ENCODE measurements at regions not wholly inside any gene's neighbourhood (a gene's known extent, or its start where the extent isn't known, plus 50 kb on each side); places are given as distances from the start of the nearest gene placed in this dataset.

GRCh38 chr5:165014439-165014838 lies 1509.0 kb downstream of the MAT2B start:
- DNase-seq (no peak), ATAC-seq (ENCODE audit: low FRiP score) (no peak)
- no peaks in the 10 kb centered on the region for H3K27me3 ChIP-seq (ENCODE audit: control insufficient read depth in 1 of 2, insufficient read depth in 2 of 2, low read length in 1 of 2)
- H3K27ac ChIP-seq (ENCODE audit: low read depth in 1 of 2, low read length in 2 of 2) = no peak overlapping the region
- no peaks in the 10 kb centered on the region for H3K4me1 ChIP-seq (ENCODE audit: control insufficient read depth in 1 of 2, insufficient read depth in 2 of 2, low read length in 2 of 2)
- H3K9me3 ChIP-seq (ENCODE audit: control insufficient read depth, low read length) = no peaks in the 10 kb centered on the region
- 79 to 84% methylated on average over 5 of the region's 5 CpGs for WGBS, 2 donors
- intact Hi-C loops (cut with DNase I) = no loop called here
- H3K36me3 ChIP-seq (ENCODE audit: control insufficient read depth in 1 of 2, insufficient read depth in 2 of 2, low read length in 1 of 2) = no peaks in the 10 kb centered on the region
- no peak overlapping the region for H3K4me3 ChIP-seq (ENCODE audit: low read length in 2 of 2)

- H3K9me3 ChIP-seq (ENCODE audit: control insufficient read depth, low read length) = no peaks in the 10 kb centered on the region
- no peak overlapping the region for H3K4me3 ChIP-seq (ENCODE audit: low read length in 2 of 2)
- H3K27me3 ChIP-seq (ENCODE audit: control insufficient read depth in 1 of 2, insufficient read depth in 2 of 2, low read length in 1 of 2) = no peaks in the 10 kb centered on the region
- H3K4me1 ChIP-seq (ENCODE audit: control insufficient read depth in 1 of 2, insufficient read depth in 2 of 2, low read length in 2 of 2) = no peaks in the 10 kb centered on the region
- intact Hi-C loops (cut with DNase I) = no loop called here
- DNase-seq (no peak), ATAC-seq (ENCODE audit: low FRiP score) (no peak)
- WGBS, 2 donors = 69 to 81% methylated on average over 2 of the region's 2 CpGs
- H3K36me3 ChIP-seq (ENCODE audit: control insufficient read depth in 1 of 2, insufficient read depth in 2 of 2, low read length in 1 of 2) = no peaks in the 10 kb centered on the region
- H3K27ac ChIP-seq (ENCODE audit: low read depth in 1 of 2, low read length in 2 of 2) = no peak overlapping the region
Measured at GRCh38 chr5:165015126-165015525, 1509.7 kb downstream of the MAT2B start.

- DNase-seq (no peak), ATAC-seq (ENCODE audit: low FRiP score) (no peak)
- Histone ChIP-seq H3K27ac (ENCODE audit: low read depth in 1 of 2, low read length in 2 of 2) (no peak overlapping the region), H3K27me3 (ENCODE audit: control insufficient read depth in 1 of 2, insufficient read depth in 2 of 2, low read length in 1 of 2) (no peaks in the 10 kb centered on the region), H3K9me3 (ENCODE audit: control insufficient read depth, low read length) (no peaks in the 10 kb centered on the region), H3K36me3 (ENCODE audit: control insufficient read depth in 1 of 2, insufficient read depth in 2 of 2, low read length in 1 of 2) (no peaks in the 10 kb centered on the region), H3K4me1 (ENCODE audit: control insufficient read depth in 1 of 2, insufficient read depth in 2 of 2, low read length in 2 of 2) (no peaks in the 10 kb centered on the region), H3K4me3 (ENCODE audit: low read length in 2 of 2) (no peak overlapping the region)
- 54 to 58% methylated on average over 4 of the region's 4 CpGs for WGBS, 2 donors
- intact Hi-C loops (cut with DNase I) = no loop called here
Measured at GRCh38 chr5:165015547-165015946, 1510.1 kb downstream of the MAT2B start.

- Histone ChIP-seq H3K4me1 (ENCODE audit: control insufficient read depth in 1 of 2, insufficient read depth in 2 of 2, low read length in 2 of 2) (no peaks in the 10 kb centered on the region), H3K27ac (ENCODE audit: low read depth in 1 of 2, low read length in 2 of 2) (no peak overlapping the region), H3K27me3 (ENCODE audit: control insufficient read depth in 1 of 2, insufficient read depth in 2 of 2, low read length in 1 of 2) (no peaks in the 10 kb centered on the region), H3K9me3 (ENCODE audit: control insufficient read depth, low read length) (no peaks in the 10 kb centered on the region), H3K4me3 (ENCODE audit: low read length in 2 of 2) (no peak overlapping the region), H3K36me3 (ENCODE audit: control insufficient read depth in 1 of 2, insufficient read depth in 2 of 2, low read length in 1 of 2) (no peaks in the 10 kb centered on the region)
- intact Hi-C loops (cut with DNase I) = no loop called here
- DNase-seq (no peak), ATAC-seq (ENCODE audit: low FRiP score) (no peak)
- 84 to 90% methylated on average over 1 of the region's 1 CpG for WGBS, 2 donors
Measured at GRCh38 chr5:165026971-165027370, 1521.6 kb downstream of the MAT2B start.

GRCh38 chr5:165028356-165028755 lies 1522.9 kb downstream of the MAT2B start:
- no peak overlapping the region for H3K27ac ChIP-seq (ENCODE audit: low read depth in 1 of 2, low read length in 2 of 2)
- H3K9me3 ChIP-seq (ENCODE audit: control insufficient read depth, low read length) = no peaks in the 10 kb centered on the region
- 56 to 64% methylated on average over 2 of the region's 2 CpGs for WGBS, 2 donors
- no peaks in the 10 kb centered on the region for H3K36me3 ChIP-seq (ENCODE audit: control insufficient read depth in 1 of 2, insufficient read depth in 2 of 2, low read length in 1 of 2)
- no peak overlapping the region for H3K4me3 ChIP-seq (ENCODE audit: low read length in 2 of 2)
- DNase-seq (no peak), ATAC-seq (ENCODE audit: low FRiP score) (no peak)
- intact Hi-C loops (cut with DNase I) = no loop called here
- no peaks in the 10 kb centered on the region for H3K4me1 ChIP-seq (ENCODE audit: control insufficient read depth in 1 of 2, insufficient read depth in 2 of 2, low read length in 2 of 2)
- no peaks in the 10 kb centered on the region for H3K27me3 ChIP-seq (ENCODE audit: control insufficient read depth in 1 of 2, insufficient read depth in 2 of 2, low read length in 1 of 2)

- 67 to 78% methylated on average over 3 of the region's 3 CpGs for WGBS, 2 donors
- H3K4me1 ChIP-seq (ENCODE audit: control insufficient read depth in 1 of 2, insufficient read depth in 2 of 2, low read length in 2 of 2) = no peaks in the 10 kb centered on the region
- H3K36me3 ChIP-seq (ENCODE audit: control insufficient read depth in 1 of 2, insufficient read depth in 2 of 2, low read length in 1 of 2) = no peaks in the 10 kb centered on the region
- no peak for DNase-seq
- no peaks in the 10 kb centered on the region for H3K9me3 ChIP-seq (ENCODE audit: control insufficient read depth, low read length)
- intact Hi-C loops (cut with DNase I) = no loop called here
- no peaks in the 10 kb centered on the region for H3K27me3 ChIP-seq (ENCODE audit: control insufficient read depth in 1 of 2, insufficient read depth in 2 of 2, low read length in 1 of 2)
- no peak overlapping the region for H3K4me3 ChIP-seq (ENCODE audit: low read length in 2 of 2)
- no peak overlapping the region for H3K27ac ChIP-seq (ENCODE audit: low read depth in 1 of 2, low read length in 2 of 2)
- no peak for ATAC-seq (ENCODE audit: low FRiP score)
Measured at GRCh38 chr5:165029099-165029870, 1523.9 kb downstream of the MAT2B start.

- Histone ChIP-seq H3K4me1 (ENCODE audit: control insufficient read depth in 1 of 2, insufficient read depth in 2 of 2, low read length in 2 of 2) (no peaks in the 10 kb centered on the region), H3K9me3 (ENCODE audit: control insufficient read depth, low read length) (no peaks in the 10 kb centered on the region), H3K27ac (ENCODE audit: low read depth in 1 of 2, low read length in 2 of 2) (no peak overlapping the region), H3K27me3 (ENCODE audit: control insufficient read depth in 1 of 2, insufficient read depth in 2 of 2, low read length in 1 of 2) (no peaks in the 10 kb centered on the region), H3K4me3 (ENCODE audit: low read length in 2 of 2) (no peak overlapping the region), H3K36me3 (ENCODE audit: control insufficient read depth in 1 of 2, insufficient read depth in 2 of 2, low read length in 1 of 2) (no peaks in the 10 kb centered on the region)
- ATAC-seq (ENCODE audit: low FRiP score) (no peak), DNase-seq (no peak)
- intact Hi-C loops (cut with DNase I) = no loop called here
- 65 to 85% methylated on average over 1 of the region's 1 CpG for WGBS, 2 donors
Measured at GRCh38 chr5:165030971-165031370, 1525.6 kb downstream of the MAT2B start.

- ATAC-seq (ENCODE audit: low FRiP score) = no peak
- no peak for DNase-seq
- H3K27ac ChIP-seq (ENCODE audit: low read depth in 1 of 2, low read length in 2 of 2) = no peak overlapping the region
- H3K4me1 ChIP-seq (ENCODE audit: control insufficient read depth in 1 of 2, insufficient read depth in 2 of 2, low read length in 2 of 2) = no peaks in the 10 kb centered on the region
- 84 to 98% methylated on average over 2 of the region's 2 CpGs for WGBS, 2 donors
- H3K9me3 ChIP-seq (ENCODE audit: control insufficient read depth, low read length) = no peaks in the 10 kb centered on the region
- no peaks in the 10 kb centered on the region for H3K36me3 ChIP-seq (ENCODE audit: control insufficient read depth in 1 of 2, insufficient read depth in 2 of 2, low read length in 1 of 2)
- intact Hi-C loops (cut with DNase I) = no loop called here
- no peak overlapping the region for H3K4me3 ChIP-seq (ENCODE audit: low read length in 2 of 2)
- no peaks in the 10 kb centered on the region for H3K27me3 ChIP-seq (ENCODE audit: control insufficient read depth in 1 of 2, insufficient read depth in 2 of 2, low read length in 1 of 2)
Measured at GRCh38 chr5:165031371-165031770, 1526.0 kb downstream of the MAT2B start.

- ATAC-seq (ENCODE audit: low FRiP score) = no peak
- 59 to 65% methylated on average over 1 of the region's 1 CpG for WGBS, 2 donors
- H3K9me3 ChIP-seq (ENCODE audit: control insufficient read depth, low read length) = no peaks in the 10 kb centered on the region
- H3K4me1 ChIP-seq (ENCODE audit: control insufficient read depth in 1 of 2, insufficient read depth in 2 of 2, low read length in 2 of 2) = no peaks in the 10 kb centered on the region
- H3K27me3 ChIP-seq (ENCODE audit: control insufficient read depth in 1 of 2, insufficient read depth in 2 of 2, low read length in 1 of 2) = no peaks in the 10 kb centered on the region
- no peak overlapping the region for H3K27ac ChIP-seq (ENCODE audit: low read depth in 1 of 2, low read length in 2 of 2)
- H3K4me3 ChIP-seq (ENCODE audit: low read length in 2 of 2) = no peak overlapping the region
- intact Hi-C loops (cut with DNase I) = no loop called here
- no peak for DNase-seq
- H3K36me3 ChIP-seq (ENCODE audit: control insufficient read depth in 1 of 2, insufficient read depth in 2 of 2, low read length in 1 of 2) = no peaks in the 10 kb centered on the region
Measured at GRCh38 chr5:165035520-165035919, 1530.1 kb downstream of the MAT2B start.

Measured in aorta (tissue), 5 donors.